Large intestine (tissue), 3 donors: ENCODE measurements at regions not wholly inside any gene's neighbourhood (a gene's known extent, or its start where the extent isn't known, plus 50 kb on each side); places are given as distances from the start of the nearest gene placed in this dataset.

Source experiments
- DNase-seq, 2 donors: peaks; one replicate each; pipeline versions ENCODE4 v3.0.0 to v3.0.0-alpha.2; 2013
- H3K27ac ChIP-seq: one replicate; pipeline ENCODE4 v1.5.1; 2013; ENCODE audit warnings: low read length
- H3K27me3 ChIP-seq: 2 replicates; pipeline ENCODE4 v1.6.1; 2013; ENCODE audit warnings: low read length; ENCODE audit not compliant: control insufficient read depth, insufficient read depth
- H3K36me3 ChIP-seq: 2 replicates; pipeline ENCODE4 v1.6.1; 2013; ENCODE audit warnings: low read length; ENCODE audit not compliant: control insufficient read depth, insufficient read depth
- H3K4me1 ChIP-seq: one replicate; pipeline ENCODE4 v1.6.1; 2013; ENCODE audit warnings: low read length; ENCODE audit not compliant: control insufficient read depth, insufficient read depth
- H3K4me3 ChIP-seq: one replicate; pipeline ENCODE4 v1.5.1; 2013; ENCODE audit warnings: low read length
- H3K9me3 ChIP-seq: one replicate; pipeline ENCODE4 v1.6.1; 2013; ENCODE audit warnings: mild to moderate bottlenecking, low read depth, low read length, moderate library complexity; ENCODE audit not compliant: control insufficient read depth
- WGBS: methylation state at CpG from one replicate; pipeline ENCODE4 v1.1.5; 2013; ENCODE audit warnings: low lambda C conversion rate; ENCODE audit not compliant: insufficient coverage; 5-methylcytosine and 5-hydroxymethylcytosine counted together

GRCh38 chr3:164113371-164114332, 964.6 kb downstream of the SI start:
- DNase-seq = no peak
- Histone ChIP-seq H3K36me3 (no peaks in the 10 kb centered on the region), H3K4me3 (no peak overlapping the region), H3K9me3 (no peaks in the 10 kb centered on the region), H3K27ac (no peak overlapping the region), H3K4me1 (no peaks in the 10 kb centered on the region), H3K27me3 (no peaks in the 10 kb centered on the region)
- no CpG with 5 or more reads among the region's 8 CpGs for WGBS

DNA sequence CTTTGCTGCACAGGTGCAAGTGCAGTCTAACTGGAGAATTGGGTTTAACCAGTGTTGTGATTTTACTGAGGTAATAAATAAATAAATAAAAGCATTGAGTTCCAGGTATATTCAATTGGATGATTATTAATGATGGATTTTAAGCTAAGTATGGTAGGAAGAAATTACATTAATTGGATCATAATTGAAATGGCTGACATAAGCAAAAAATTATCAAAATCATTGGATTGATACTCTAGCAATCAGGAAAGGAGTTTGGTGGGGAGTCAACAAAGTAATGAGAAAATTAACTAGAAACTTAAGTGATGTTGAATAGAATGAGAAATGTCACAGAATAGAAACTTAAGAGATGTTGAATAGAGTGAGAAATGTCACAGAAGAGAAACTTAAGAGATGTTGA, 981.9 kb downstream of the SI start:
- H3K27ac ChIP-seq = no peak overlapping the region
- H3K36me3 ChIP-seq = no peaks in the 10 kb centered on the region
- H3K27me3 ChIP-seq = no peaks in the 10 kb centered on the region
- H3K4me1 ChIP-seq = no peaks in the 10 kb centered on the region
- no peaks in the 10 kb centered on the region for H3K9me3 ChIP-seq
- H3K4me3 ChIP-seq = no peak overlapping the region
- DNase-seq = no peak

GRCh38 chr3:164095949-164096348, 982.3 kb downstream of the SI start:
- Histone ChIP-seq H3K4me1 (no peaks in the 10 kb centered on the region), H3K27ac (no peak overlapping the region), H3K36me3 (no peaks in the 10 kb centered on the region), H3K9me3 (no peaks in the 10 kb centered on the region), H3K27me3 (no peaks in the 10 kb centered on the region), H3K4me3 (no peak overlapping the region)
- WGBS = 100% methylated on average over 1 of the region's 2 CpGs
- no peak for DNase-seq

DNA sequence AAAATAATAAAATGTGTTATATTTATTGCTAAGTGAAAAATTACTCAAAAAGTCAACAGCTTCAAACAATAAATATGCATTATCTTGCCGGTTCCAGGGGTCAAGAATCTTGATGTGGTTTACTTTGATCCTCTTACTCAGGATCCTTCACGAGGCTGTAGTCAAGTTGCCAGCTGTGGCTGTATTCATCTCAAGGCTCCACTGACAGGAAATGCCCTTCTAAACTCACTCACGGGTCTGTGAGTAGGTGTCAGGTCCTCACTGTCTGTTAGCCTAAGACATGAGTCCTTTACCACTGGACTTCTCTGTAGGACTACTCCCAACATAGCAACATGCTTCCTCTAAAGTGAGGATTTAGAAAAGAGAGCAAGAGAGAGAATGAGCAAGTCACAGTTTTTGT, 983.0 kb downstream of the SI start:
- H3K27ac ChIP-seq = no peak overlapping the region
- 57% methylated on average over 1 of the region's 3 CpGs for WGBS

GRCh38 chr3:164094546-164094945, 983.8 kb downstream of the SI start:
- Histone ChIP-seq H3K4me1 (no peaks in the 10 kb centered on the region), H3K9me3 (peaks cover 3% of the 10 kb centered on the region), H3K27ac (no peak overlapping the region), H3K27me3 (no peaks in the 10 kb centered on the region), H3K36me3 (no peaks in the 10 kb centered on the region), H3K4me3 (no peak overlapping the region)
- DNase-seq = no peak
- 83% methylated on average over 1 of the region's 1 CpG for WGBS

More for the DNA sequence above, 983.0 kb downstream of the SI start:
- no peaks in the 10 kb centered on the region for H3K36me3 ChIP-seq
- H3K4me3 ChIP-seq = no peak overlapping the region
- DNase-seq = no peak
- no peaks in the 10 kb centered on the region for H3K27me3 ChIP-seq
- H3K4me1 ChIP-seq = no peaks in the 10 kb centered on the region
- H3K9me3 ChIP-seq = no peaks in the 10 kb centered on the region

- H3K27me3 ChIP-seq = no peaks in the 10 kb centered on the region
- no peak overlapping the region for H3K27ac ChIP-seq
- no peak overlapping the region for H3K4me3 ChIP-seq
- WGBS = 90% methylated on average over 2 of the region's 2 CpGs
- H3K36me3 ChIP-seq = no peaks in the 10 kb centered on the region
- DNase-seq = no peak
- H3K9me3 ChIP-seq = no peaks in the 10 kb centered on the region
- no peaks in the 10 kb centered on the region for H3K4me1 ChIP-seq
Measured at GRCh38 chr3:164080208-164080607, 998.1 kb downstream of the SI start.

DNA sequence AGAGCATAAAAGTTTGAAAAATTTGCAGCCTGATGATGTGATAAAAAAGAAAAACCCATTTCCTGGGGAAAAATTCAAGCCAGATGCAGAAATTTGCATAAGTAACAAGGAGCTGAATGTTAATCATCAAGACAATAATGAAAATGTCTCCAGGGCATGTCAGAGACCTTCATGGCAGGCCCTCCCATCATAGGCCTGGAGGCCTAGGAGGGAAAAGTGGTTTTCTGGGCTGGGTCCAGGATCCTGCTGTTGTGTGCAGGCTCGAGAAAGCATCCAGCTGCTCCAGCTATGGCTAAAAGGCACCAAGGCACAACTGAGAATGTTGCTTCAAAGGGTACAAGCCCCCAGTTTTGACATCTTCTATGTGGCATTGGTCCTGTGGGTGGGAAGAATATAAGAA, 1014.0 kb downstream of the SI start:
- Histone ChIP-seq H3K4me1 (no peaks in the 10 kb centered on the region), H3K27me3 (no peaks in the 10 kb centered on the region), H3K36me3 (no peaks in the 10 kb centered on the region), H3K9me3 (no peaks in the 10 kb centered on the region), H3K4me3 (no peak overlapping the region), H3K27ac (no peak overlapping the region)
- WGBS = no CpG with 5 or more reads among the region's 1 CpG
- DNase-seq = no peak

- Histone ChIP-seq H3K36me3 (no peaks in the 10 kb centered on the region), H3K27me3 (no peaks in the 10 kb centered on the region), H3K4me3 (no peak overlapping the region), H3K27ac (no peak overlapping the region), H3K4me1 (no peaks in the 10 kb centered on the region), H3K9me3 (no peaks in the 10 kb centered on the region)
- no peak for DNase-seq
- 80% methylated on average over 1 of the region's 1 CpG for WGBS
Measured at GRCh38 chr3:164060923-164061322, 1017.4 kb downstream of the SI start.

GRCh38 chr3:164049847-164050246, 1028.4 kb downstream of the SI start:
- Histone ChIP-seq H3K27me3 (no peaks in the 10 kb centered on the region), H3K4me3 (no peak overlapping the region)
- WGBS = 100% methylated on average over 1 of the region's 1 CpG

GRCh38 chr3:164048451-164048850, 1029.8 kb downstream of the SI start:
- Histone ChIP-seq H3K27me3 (no peaks in the 10 kb centered on the region), H3K36me3 (no peaks in the 10 kb centered on the region), H3K27ac (no peak overlapping the region), H3K4me3 (no peak overlapping the region), H3K9me3 (no peaks in the 10 kb centered on the region), H3K4me1 (no peaks in the 10 kb centered on the region)
- 100% methylated on average over 3 of the region's 4 CpGs for WGBS
- no peak for DNase-seq

More at GRCh38 chr3:164049847-164050246, 1028.4 kb downstream of the SI start:
- Histone ChIP-seq H3K4me1 (no peaks in the 10 kb centered on the region), H3K9me3 (no peaks in the 10 kb centered on the region), H3K27ac (no peak overlapping the region), H3K36me3 (no peaks in the 10 kb centered on the region)
- DNase-seq = no peak

DNA sequence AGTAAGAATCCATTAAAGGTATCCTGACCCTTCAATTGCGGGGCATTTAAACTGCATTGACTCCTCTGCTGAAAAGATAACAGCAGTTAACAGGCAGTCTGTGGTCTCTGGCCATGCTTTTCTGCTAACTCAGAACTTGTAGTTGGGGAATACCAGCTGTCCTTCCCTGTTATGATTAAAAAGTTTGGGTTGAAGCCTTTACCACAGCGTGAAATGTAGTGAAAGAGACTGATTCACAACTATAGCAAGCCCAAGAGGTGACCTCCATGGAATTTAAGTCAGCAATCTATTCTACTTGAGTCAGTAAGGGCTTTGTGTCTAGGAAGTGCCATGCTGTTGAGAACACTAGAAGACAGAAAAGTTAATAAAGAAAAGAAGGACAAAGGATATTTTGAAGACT, 1037.3 kb downstream of the SI start:
- H3K36me3 ChIP-seq = no peaks in the 10 kb centered on the region
- no peak overlapping the region for H3K27ac ChIP-seq
- no peaks in the 10 kb centered on the region for H3K27me3 ChIP-seq
- no peak overlapping the region for H3K4me3 ChIP-seq
- DNase-seq = no peak
- peaks cover 2% of the 10 kb centered on the region for H3K9me3 ChIP-seq
- H3K4me1 ChIP-seq = no peaks in the 10 kb centered on the region
- 100% methylated on average over 1 of the region's 2 CpGs for WGBS
